GM21423 (cell line): ENCODE measurements at regions not wholly inside any gene's neighbourhood (a gene's known extent, or its start where the extent isn't known, plus 50 kb on each side); places are given as distances from the start of the nearest gene placed in this dataset.
"Not testable (repeated sequence)": the region's sequence is repeated elsewhere in the genome, so short reads cannot be mapped to it uniquely, and the experiment has no call there.

ENCODE experiments used
- ATAC-seq: cut with Tn5 transposase; IDR thresholded peaks from one replicate; pipeline ENCODE4 v1.9.1; 2021; ENCODE audit warnings: mild to moderate bottlenecking, moderate library complexity; ENCODE audit not compliant: unreplicated experiment

- no peak for ATAC-seq
These were observed 96.9 kb upstream of the CASK start for GRCh38 chrX:42020225-42020624.

- no peak for ATAC-seq
These were observed 94.6 kb upstream of the CASK start for GRCh38 chrX:42017971-42018370.

GRCh38 chrX:42000836-42001235 is 77.5 kb upstream of the CASK start:
- ATAC-seq: no peak

- ATAC-seq: no peak
These were observed 61.3 kb upstream of the CASK start for GRCh38 chrX:41984628-41985027.

GRCh38 chrX:41982953-41983352 is 59.6 kb upstream of the CASK start:
- ATAC-seq: no peak

GRCh38 chrX:41981481-41982013 is 58.2 kb upstream of the CASK start:
- ATAC-seq: no peak

GRCh38 chrX:41974677-41975076 is 51.3 kb upstream of the CASK start:
- ATAC-seq: not testable (repeated sequence)

GRCh38 chrX:41973208-41973607 is 49.9 kb upstream of the CASK start:
- no peak for ATAC-seq
